H1 (cell line): ENCODE measurements at regions not wholly inside any gene's neighbourhood (a gene's known extent, or its start where the extent isn't known, plus 50 kb on each side); places are given as distances from the start of the nearest gene placed in this dataset.

Source experiments
- CTCF ChIP-seq, 3 experiments: IDR thresholded peaks; 1 replicate in 2 of 3; 2 replicates in 1 of 3; pipeline versions ENCODE4 v1.5.1 to v1.6.1; 2011; ENCODE audit warnings: low read length in 3 of 3, mild to moderate bottlenecking in 3 of 3, inconsistent platforms in 2 of 3, low read depth in 1 of 3, moderate library complexity in 1 of 3; ENCODE audit not compliant: insufficient read depth in 1 of 3; ENCODE audit errors: control extremely low read depth in 1 of 3
- SP1 ChIP-seq: IDR thresholded peaks from 2 replicates; pipeline ENCODE4 v1.6.1; 2011; ENCODE audit warnings: low read depth, low read length
- TAF1 ChIP-seq: IDR thresholded peaks from 2 replicates; pipeline ENCODE4 v1.6.1; 2011; ENCODE audit warnings: mild to moderate bottlenecking, low read depth, low read length

- no peak for TF ChIP-seq CTCF (IDR thresholded peaks at IDR 0.05; ENCODE audit: control extremely low read depth in 1 of 3, insufficient read depth in 1 of 3, low read depth in 1 of 3, low read length in 3 of 3)
- TF ChIP-seq TAF1, result no peak
- no peak for TF ChIP-seq SP1
Observed at GRCh38 chr2:180370511-180371205, 363.6 kb upstream of the CWC22 start.
